GM19372 (cell line): ENCODE measurements at regions not wholly inside any gene's neighbourhood (a gene's known extent, or its start where the extent isn't known, plus 50 kb on each side); places are given as distances from the start of the nearest gene placed in this dataset.
"Not testable (repeated sequence)": the region's sequence is repeated elsewhere in the genome, so short reads cannot be mapped to it uniquely, and the experiment has no call there.

Source experiments
- ATAC-seq: cut with Tn5 transposase; IDR thresholded peaks from one replicate; pipeline ENCODE4 v1.9.1; 2021; ENCODE audit warnings: mild to moderate bottlenecking, low read depth, moderate library complexity; ENCODE audit not compliant: unreplicated experiment

- ATAC-seq = no peak
These were observed 769.3 kb downstream of the SORCS1 start for GRCh38 chr10:106395041-106395749.

DNA sequence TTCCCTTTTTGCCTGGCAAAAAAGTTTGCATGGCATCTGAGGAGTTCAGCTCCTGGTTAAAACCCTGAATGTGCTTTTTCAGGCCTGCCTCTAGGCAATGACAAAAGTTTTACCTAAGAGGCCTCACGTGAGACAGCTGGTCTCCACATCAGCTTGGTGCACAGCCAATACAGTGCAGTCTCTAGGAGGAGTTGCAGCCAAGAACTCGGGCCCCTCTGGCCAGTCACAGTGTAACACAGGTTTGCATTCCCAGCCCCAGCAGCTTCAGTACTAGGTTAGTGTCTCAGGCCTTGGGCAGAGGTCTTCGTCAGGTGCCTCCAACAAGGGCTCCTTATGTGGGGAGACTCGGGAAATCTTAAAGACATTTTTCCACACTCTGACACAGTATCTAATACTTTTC, 771.7 kb downstream of the SORCS1 start:
- ATAC-seq = no peak

DNA sequence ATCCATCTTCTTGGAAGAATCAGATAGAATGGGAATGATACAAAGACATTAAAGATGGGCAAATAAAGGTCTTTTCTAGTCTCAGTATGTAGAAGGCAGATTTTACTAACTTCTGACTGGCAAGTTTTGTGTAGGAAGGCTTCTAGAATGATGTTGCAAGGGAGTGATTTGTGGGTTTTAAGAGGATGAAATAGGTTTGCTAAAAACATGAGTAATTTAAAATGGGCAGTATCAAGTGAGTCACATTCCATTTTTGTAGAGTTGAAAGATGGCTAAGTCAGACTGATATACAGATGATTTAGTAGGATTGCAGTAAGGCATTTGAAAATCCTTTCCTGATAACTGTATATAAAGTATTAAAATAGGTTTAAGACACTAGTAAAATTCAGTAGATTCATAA, 777.4 kb downstream of the SORCS1 start:
- ATAC-seq = no peak

GRCh38 chr10:106384496-106384895, 780.0 kb downstream of the SORCS1 start:
- ATAC-seq = no peak

DNA sequence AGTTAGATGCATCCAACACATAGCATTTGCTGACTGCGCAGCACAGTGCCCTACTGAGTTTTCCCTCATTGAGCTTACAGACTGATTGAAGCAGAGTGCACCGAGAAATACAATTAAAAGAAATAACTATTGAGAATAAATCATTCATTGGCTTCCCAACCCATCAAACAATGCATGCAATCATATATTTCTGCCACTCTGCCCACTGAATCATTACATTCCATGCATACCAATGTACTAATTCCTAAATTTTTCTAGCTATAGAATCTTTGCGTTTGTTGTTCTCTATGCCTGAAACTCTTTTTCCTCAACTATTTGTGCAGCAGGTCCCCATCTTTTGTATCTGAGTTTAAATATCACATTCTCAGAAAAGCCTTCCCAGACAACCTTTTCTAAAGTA, 783.8 kb downstream of the SORCS1 start:
- ATAC-seq = no peak

DNA sequence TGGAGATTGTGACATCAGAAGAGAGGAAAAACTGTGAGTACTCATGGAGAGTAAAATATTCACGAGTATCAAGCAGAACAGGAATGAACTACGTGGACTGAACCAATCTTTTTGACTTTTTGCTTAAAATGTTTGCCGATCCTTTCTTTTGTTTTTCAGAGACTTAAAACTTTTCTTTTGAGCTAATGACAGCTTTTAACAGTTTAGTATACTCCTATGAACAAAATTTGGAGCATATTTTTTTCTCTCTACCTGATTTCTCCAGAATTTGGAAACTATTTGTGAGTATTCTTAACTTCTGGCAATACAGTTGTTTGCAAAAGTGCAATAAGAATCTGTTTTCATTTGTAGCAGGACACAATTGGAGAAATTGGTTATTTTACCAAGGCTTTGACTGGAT, 786.3 kb downstream of the SORCS1 start:
- ATAC-seq = no peak

- ATAC-seq = no peak
These were observed 793.8 kb downstream of the SORCS1 start for GRCh38 chr10:106370751-106371150.

DNA sequence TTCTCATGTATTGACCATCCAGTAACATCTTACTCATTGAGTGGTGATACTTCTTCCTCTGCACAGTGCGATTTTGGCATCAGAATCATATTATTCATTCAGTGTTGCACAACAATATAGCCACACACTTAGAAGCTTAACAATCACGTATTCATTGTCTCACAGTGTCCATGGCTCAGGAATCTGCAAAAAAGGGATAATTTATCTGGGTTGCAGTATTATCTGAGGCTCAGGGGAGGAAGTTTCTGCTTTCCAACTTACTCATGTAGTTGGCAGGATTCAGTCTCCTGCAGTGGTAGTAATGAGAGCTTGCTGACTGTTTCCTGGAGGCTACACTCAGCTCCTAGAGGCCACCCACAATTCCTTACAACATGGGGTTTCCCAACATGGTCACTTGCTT, 803.6 kb downstream of the SORCS1 start:
- ATAC-seq = no peak

GRCh38 chr10:106355450-106355849, 809.1 kb downstream of the SORCS1 start:
- ATAC-seq = no peak

- ATAC-seq = no peak
These were observed 815.6 kb downstream of the SORCS1 start for GRCh38 chr10:106348933-106349332.

- ATAC-seq = no peak
These were observed 817.0 kb downstream of the SORCS1 start for GRCh38 chr10:106347547-106347946.

DNA sequence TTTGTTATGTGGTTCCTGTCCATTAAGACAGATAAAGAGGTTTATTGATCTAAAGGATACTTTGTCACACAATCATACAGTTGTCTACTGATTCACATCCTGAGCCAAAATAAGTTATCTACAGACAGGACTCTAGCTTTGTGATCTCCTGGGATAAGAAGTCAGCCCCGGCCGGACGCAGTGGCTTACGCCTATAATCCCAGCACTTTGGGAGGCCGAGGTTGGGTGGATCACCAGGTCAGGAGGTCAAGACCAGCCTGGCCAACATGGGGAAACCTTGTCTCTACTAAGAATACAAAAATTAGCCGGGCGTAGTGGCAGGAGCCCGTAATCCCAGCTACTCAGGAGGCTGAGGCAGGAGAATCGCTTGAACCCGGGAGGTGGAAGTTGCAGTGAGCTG, 821.0 kb downstream of the SORCS1 start:
- ATAC-seq = not testable (repeated sequence)

DNA sequence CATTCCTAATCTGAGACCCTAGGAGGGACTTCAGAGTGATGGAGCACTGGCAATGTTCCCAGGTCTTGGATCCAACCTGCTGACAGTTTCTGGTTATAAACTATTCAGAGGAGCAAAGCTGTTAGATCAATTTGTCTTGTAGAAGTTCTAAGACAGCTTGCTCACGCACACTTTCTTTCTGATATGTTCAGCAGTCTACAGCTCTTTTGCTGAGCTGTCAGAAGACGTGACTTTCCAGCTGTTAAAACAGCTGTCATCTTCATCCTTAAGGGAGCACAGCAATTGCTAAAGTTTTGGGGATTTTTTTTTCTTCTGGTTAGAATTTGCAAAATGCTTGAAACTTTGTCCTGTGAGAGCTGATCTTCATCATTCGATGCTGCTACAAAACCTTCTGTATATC, 823.1 kb downstream of the SORCS1 start:
- no peak for ATAC-seq

DNA sequence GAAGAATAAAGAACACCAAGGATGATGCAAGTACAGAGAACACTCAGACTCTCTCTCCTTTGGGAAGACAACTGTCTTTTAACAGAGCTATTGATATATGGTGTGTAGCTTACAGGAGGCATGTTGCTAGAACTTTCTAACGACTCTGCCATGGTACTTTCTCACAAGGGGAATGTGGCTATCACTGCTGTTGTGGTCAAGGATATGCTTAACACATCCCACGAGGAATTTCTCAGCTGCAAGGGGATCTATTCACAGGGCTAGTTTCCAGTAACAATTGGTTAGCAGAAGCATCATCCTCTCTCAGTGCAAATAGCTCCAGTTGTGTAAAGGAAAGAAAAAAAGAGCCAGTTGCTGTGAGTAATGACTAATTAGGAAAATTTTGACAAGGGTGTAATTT, 826.0 kb downstream of the SORCS1 start:
- ATAC-seq = no peak

GRCh38 chr10:106336874-106337273, 827.6 kb downstream of the SORCS1 start:
- no peak for ATAC-seq

DNA sequence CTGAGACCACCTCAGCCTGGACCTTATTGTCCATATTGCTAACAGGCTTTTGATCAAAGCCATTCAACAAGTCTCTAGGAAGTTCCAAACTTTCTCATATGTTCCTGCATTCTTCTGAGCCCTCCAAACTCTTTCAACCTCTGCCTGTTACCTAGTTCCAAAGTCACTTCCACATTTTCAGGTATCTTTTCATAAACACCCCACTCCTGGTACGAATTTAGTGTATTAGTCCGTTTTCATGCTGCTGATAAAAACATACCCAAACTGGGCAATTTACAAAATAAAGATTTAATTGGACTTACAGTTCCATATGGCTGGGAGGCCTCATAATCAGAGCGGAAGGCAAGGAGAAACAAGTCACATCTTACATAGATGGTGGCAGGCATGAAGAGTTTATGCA, 836.8 kb downstream of the SORCS1 start:
- ATAC-seq = no peak

DNA sequence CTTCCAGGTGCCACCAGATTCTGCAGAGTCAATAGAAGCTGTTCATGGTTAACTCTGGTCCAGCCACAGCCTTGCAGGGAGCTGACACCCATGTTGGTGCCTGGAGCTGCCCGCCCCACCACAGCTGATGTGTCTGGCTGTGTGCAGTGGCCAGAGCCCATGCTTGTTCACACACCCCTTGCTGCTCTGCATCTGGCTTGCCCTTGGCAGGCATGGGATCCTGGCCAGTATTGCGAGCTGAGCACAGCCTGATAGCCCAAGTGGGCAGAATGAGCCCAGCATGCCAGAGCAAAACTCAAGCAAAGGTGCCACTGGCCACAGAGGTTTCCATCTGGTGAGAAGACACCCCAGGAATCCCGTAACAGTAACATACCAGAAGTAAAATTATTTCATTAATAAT, 843.6 kb downstream of the SORCS1 start:
- ATAC-seq = no peak

GRCh38 chr10:106320078-106320477, 844.4 kb downstream of the SORCS1 start:
- ATAC-seq = no peak

GRCh38 chr10:106317554-106317953, 847.0 kb downstream of the SORCS1 start:
- ATAC-seq = no peak

- ATAC-seq = no peak
These were observed 851.5 kb downstream of the SORCS1 start for GRCh38 chr10:106313041-106313440.

GRCh38 chr10:106312087-106312486, 852.4 kb downstream of the SORCS1 start:
- ATAC-seq = no peak

DNA sequence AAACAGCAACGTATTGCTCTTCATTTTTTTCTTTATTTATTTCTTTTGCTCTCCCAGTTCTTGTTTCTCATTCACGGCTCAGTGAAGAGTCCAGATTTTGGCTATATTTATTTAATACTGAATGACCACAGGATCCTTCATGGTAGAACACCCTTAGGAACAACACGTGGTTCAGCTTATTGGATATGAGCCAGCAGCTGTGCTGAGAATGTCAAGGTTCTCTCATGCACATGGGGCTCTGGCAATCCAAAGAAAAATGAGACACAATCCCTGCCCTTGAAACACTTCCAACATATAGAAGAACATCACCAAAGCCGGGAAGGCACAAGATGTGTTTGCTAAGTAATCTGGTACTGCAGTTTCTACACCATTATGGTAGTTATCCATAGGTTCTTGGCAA, 852.9 kb downstream of the SORCS1 start:
- ATAC-seq = no peak

- ATAC-seq = no peak
These were observed 853.9 kb downstream of the SORCS1 start for GRCh38 chr10:106310596-106310995.
